ENCODE measurements at regions not wholly inside any gene's neighbourhood (a gene's known extent, or its start where the extent isn't known, plus 50 kb on each side); places are given as distances from the start of the nearest gene placed in this dataset.

DNA sequence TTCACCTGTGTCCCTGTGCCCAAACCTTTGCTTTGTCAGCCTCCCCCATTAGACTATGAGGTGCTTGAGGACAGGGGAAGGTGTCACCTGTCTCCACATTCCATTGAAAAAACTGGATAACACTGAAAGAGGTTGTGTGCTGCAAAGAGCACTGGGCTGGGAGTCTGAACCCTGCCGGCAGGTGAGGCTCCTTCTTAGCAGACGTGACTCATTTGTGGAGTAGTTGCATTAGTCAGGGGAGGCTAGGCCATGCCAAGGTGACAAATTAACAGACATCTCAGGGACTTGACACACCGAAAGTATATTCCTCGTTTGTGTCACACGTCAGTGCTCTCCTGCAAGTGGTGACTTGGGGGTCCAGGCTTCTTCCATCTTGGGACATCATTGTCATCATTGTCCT, 95.9 kb upstream of the STX18 start:
- no peak for DNase-seq (ENCODE audit: low read depth)

DNA sequence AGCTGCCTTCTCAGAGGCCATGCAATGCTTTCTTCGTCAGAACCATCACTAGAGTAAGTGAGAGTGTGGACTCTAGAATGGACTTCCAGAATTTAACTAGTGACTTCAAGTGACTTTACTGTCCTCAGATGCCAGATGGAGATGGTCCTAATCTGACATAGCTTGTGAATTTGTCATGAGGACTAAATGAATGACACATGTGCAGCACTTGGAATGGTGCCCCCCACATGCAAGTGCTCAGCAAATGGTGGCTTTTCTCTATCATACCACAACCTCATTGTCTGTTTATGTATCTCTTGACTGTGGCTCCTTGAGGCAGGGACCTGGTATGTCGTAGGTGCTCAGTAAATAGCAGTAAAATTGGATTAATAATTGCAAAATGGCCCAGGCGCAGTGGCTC, 91.6 kb upstream of the STX18 start:
- no peak for DNase-seq (ENCODE audit: low read depth)

DNA sequence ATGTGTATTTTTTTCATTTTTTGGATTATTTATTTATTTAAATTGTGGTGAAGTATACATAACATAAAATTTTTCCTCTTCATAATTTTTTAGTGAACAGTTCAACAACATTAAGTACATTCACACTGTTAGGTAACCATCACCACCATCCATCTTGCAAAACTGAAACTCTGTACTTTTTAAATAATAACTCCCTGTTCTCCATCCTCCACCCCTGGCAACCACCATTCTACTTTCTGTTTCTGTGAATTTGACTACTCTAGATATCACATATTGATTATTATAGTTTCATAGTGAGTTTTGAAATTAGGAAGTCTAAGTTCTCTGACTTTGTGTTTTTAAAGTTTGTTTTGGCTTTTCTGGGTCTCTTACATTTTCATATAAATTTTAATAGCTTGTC, 89.3 kb upstream of the STX18 start:
- no peak for DNase-seq (ENCODE audit: low read depth)

DNA sequence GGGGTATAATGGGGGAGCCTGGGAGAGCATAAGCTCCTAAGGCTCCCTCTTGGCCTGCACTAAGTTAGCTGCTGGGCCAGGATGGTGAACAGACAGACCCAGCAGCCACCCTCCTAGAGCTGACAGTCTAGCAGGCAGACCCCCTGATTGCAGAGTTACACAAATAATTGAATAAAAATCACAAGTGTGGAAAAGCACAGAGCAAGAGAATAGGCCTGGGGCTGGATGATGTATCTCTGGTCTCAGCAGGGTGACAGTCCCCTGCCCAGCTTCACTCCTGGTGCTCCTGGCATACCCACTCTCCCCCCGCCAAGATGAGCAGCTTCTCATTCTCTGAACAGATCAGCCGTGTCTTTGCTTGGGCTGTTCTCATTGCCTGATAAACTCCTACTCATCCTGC, 86.1 kb upstream of the STX18 start:
- no peak for DNase-seq (ENCODE audit: low read depth)

DNA sequence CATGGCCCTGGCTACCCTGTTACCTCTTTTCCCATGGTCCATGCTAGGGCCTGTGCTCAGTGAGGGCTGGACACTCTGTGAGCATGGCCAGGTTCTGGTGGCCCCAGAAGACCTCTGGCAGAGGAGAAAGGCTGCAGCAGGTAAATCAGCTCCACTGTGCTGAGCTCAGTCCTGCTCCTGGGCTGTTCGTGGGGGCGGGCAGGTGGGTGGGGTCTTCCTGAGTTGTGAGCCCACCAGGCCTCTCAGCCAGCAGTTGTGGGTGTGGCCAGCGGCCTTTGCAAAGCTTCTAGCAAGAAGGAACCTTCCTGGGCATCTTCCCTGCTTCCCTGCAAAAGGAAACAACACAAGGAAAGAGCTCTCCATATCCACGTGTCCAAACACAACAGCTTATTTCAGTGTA, 85.3 kb upstream of the STX18 start:
- no peak for DNase-seq (ENCODE audit: low read depth)

DNA sequence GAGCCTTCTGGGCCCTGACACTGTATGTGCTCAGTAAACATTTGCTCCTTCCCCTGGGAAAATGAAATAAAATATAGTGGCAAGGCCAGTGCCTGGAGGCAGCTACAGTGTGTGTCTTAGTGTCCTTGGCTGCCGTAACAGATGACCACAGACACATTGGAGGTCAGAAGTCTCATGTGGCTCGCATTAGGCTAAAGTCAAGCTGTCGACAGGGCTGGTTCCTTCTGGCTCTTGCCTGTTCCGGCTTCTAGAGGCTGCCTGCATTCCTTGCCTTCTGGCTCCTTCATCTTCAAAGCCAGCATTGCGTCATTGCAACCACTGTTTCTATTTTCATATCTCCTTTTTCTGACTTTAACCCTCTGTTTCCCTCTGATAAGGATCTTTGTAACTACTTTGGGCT, 83.6 kb upstream of the STX18 start:
- DNase-seq (ENCODE audit: low read depth) = peak; percentile 5

DNA sequence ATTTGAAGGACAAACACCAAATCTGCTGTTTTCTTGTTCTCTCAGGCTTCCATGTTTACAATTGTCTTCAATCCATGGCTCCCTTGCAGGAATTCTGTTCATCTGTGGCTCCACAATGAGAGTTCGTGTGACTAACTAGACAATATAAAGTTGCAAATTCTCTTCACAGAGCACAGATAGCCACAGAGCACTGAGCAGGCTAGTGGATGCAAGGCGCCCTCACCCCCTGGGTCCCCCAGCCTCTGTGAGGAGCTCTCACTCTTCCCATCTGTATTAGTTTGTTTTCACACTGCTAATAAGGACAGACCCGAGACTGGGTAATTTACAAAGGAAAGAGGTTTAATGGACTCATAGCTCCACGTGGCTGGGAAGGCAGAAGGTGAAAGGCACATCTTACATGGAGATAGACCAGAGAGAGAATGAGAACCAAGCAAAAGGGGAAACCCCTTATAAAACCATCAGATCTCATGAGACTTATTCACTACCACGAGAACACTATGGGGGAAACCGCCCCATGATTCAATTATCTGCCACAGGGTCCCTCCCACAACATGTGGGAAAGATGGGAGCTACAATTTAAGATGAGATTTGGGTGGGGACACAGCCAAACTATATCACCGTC, 82.5 kb upstream of the STX18 start:
- DNase-seq (ENCODE audit: low read depth) = no peak

DNA sequence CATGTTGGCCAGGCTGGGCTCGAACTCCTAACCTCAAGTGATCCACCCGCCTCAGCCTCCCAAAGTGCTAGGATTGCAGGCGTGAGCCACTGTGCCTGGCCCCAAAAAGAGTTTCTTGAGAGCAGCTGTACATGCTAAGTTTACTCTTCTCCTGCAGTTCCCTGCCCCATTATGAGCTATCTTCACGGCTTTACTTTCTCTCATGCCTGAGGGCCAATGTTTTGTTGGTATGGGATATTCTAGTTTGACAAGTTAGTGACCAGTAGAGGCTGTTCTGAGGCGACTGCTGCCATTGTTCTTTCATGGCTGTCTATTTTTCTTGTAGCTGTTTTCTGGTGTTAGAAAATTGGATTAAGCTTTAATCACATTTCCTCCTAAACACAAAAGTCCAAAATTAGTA, 78.0 kb upstream of the STX18 start:
- no peak for DNase-seq (ENCODE audit: low read depth)

DNA sequence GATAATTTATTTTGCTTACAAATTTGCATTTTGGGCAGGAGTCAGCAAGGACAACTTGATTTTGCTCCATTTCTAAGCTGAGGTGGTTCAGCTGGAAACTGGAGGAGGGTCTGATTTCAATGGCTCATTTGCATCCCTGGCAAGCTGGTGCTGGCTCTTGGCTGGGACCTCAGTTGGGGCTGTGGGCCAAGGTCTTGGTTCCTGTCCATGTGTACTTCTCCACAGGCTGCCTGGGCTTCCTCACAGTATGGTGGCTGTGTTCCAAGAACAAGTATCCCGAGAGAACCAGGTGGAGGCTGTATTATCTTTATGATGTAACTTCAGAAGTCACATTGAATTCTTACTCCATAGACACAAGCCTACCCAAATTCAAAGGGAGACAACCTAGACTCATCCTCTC, 77.0 kb upstream of the STX18 start:
- no peak for DNase-seq (ENCODE audit: low read depth)

DNA sequence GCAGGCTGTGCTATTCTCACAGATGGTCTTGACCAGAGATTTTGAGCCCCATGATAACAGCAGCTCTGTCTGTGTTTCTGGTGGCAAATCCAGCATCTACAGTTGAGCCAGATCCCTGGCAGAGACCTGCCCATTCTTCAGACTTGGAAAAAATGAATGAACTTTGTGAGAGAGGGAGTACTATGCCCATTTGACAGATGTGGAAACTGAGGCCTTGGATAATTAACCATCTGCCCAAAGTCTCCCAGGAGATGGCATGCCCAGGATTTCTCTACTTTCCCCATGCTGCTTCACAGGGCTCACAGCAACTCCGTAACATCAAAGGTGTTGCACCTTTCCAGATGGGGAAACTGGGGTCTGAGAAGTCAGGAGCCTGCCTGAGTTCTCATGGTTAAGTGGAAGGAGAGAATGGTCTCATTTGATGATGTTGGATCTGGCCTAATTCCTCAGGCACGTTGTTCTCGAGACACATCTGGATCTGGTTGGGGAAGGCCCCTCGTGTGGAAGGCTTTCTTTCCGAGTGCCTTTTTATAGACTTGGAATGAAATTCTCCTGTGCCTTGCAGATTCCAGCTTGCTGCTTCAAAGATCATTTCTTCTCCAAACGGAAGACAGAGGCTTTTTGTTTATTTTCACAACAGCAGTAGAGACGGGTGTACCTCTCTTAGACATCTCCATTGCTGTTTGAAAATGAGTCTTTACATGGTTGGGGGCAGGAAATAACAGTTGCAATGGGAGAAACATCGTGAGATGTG, 73.3 kb upstream of the STX18 start:
- DNase-seq (ENCODE audit: low read depth) = no peak

DNA sequence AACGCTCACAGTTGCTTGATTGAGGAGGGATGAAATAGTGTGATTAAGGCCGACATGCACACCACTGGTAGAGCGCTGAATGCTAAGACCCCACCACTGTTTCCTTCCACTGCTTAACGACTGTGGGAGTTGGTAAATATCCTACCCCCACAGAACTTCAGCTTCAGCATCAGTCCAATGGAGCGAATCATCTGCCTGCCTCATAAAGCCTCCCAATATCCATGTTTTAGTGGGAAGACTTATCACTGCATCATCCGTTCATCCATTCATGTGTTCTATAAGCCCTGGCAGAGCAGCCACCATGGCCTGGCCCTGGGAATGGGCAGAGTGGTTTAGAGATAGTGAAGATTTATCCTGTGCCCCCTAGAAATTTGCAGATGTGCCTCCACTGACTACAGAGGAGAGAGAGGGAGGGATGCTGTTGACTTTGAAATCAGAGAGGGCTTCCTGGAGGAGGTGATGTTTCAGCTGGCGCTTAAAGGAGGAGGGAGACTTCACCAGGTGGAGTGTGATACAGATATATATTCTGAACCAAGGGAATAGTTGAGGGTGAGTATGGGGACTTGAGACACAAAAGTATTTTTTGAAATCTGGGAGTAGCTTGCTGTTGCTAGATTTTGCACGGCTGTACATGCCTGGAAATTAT, 71.9 kb upstream of the STX18 start:
- DNase-seq (ENCODE audit: low read depth) = no peak

DNA sequence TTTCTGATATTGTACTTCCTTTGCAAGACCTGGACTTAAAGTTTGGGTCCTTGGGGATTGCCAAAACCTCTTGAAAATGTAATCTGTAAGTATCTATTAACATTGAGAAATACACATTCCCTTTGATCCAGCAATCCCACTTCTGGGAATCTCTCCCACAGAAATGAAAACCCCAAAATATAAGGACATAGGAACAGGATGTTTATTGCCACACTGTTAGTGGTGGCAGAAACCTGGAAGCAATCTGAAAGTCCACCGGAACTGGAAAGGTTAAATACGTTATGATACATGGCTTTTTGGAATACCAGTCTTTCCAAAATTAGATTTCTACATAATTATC, 71.2 kb upstream of the STX18 start:
- DNase-seq (ENCODE audit: low read depth) = no peak

DNA sequence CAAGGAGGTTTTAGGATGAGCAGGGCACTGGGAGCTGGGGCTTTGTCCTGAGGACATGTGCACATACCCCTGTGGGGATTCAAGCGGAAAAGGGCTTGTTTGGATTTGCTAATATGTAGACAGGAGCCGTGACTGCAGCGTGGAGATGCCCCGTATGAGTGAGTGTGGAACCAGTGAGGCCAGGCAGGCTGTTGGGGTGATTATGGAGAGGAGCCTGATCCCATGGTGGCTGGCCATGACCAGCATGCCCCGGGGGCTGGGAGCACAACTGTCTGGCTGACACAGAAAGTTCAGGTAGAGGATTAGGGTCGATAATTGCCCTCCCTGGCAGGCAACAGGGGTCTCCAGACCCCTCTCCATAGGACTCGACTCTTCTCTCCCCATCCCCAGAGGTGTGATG, 68.8 kb upstream of the STX18 start:
- no peak for DNase-seq (ENCODE audit: low read depth)

DNA sequence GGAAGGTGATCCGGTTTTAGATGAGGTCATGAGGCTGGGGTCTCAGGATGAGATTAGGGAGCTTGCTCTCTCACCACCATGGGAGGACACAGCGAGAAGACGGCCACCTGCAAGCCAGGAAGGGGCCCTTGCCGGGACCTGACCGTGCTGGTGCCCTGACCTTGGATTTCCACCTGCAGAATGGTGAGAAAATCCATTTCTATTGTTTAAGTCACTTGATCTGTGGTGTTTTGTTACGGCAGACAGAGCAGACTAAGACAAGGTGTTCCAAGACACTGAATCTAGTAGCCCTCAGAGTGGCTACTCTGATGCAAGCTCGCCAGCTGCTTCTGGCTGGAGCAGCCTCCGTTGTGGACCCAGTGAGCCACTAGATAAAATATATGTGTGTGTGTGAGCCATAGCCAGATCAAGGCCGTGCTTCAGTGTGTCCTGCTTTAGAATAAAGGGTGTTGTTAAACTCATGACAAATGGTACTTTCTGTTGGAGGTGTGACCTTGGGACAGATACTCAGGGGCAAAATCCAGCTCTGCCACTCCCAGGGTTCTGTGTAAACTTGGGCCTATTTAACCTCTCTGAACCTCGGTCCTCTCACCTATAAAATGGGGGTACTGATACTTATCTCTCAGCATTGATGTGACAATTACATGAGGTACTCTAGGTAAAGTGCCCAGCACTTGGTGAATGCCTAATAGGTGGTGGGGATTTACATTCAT, 67.9 kb upstream of the STX18 start:
- DNase-seq (ENCODE audit: low read depth) = no peak

DNA sequence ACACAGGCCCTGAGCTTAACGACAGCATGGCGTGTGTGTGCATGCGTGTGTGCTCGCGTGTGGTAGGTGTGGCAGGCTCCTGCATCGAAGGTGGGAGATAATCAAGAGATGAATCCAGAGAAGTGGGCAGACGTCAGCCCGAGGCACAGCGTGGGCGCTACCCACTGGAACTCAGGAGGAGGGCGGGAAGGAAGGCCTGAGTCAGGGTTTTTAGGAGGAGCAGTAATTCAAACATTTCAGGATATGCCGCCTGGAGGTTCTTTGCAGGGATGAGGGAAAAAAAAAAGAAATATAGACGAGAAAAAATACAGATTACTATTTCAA, 66.3 kb upstream of the STX18 start:
- DNase-seq (ENCODE audit: low read depth) = no peak

DNA sequence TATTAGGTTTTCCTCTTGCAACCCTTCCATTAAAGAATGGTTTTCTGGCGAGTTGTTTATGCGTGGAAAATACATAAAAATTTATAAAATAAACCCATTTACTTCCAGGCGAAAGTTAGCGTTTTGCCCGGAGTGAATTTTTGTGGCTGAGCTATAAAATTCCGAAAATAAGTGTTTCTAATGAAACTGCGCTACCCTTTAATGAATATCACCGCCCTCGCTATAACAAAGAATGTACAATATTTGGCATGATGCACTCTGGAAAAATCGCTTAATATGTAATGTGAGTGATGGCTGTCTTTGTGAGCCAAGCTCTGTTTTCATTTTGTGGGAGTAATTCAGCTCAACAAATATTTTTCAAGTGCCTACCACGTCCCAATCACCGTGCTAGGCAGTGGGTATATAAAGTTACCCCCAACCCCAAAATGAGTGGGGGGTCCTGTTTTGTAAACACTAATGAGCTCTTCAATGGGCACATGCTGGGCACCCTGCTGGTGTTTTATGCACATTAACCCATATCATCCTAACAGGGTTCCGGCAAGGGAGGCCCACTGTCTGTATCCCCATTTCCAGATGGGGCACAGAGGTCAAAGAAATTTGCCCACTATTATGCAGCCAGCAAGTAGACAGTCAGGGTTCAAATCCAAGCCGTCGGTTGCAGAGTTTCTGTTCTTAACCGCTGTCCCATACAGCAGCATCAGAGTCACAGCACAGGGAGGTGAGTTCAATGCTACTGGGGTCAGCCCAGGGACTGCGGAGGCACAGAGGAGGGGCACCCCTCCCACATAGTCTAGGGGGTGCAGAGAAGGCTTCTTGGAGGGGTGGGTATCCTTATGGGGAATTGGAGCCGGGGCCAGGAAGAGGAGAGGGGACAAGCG, 65.7 kb upstream of the STX18 start:
- DNase-seq (ENCODE audit: low read depth) = no peak

DNA sequence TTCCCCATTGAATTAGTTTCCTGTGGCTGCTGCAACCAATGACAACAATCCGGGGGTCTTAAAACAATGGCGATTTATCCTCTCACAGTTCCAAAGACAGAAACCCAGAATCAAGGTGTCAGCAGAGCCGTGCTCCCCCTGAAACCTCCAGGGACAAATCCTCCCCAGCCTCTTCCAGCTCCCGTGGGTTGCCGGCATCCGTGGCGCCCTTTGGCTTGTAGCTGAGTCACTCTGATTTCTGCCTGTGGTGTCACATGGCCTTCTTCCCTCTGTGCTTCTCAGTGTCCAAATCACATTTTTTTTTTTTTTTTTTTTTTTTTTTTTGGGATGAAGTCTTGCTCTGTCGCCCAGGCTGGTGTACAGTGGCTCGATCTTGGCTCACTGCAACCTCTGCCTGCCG, 64.5 kb upstream of the STX18 start:
- DNase-seq (ENCODE audit: low read depth) = peak; percentile 24

DNA sequence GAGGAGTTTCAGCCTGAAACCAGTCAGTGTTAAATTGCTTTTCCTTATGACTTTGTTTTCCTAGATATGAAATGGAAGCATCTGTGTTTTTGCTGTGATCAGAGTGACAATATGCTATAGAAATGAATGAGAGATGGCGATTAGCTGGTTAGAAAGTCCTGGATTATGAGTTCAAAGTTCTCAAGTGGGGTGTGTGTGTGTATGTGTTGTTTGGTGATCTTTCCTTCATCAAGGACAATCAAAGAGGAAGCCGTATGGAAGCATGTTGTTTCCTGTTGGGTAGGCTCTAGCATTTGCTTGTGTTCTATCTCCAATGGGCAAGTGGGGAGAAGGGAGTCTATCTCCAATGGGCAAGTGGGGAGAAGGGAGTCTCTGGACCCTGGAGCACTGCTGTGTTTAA, 64.0 kb upstream of the STX18 start:
- no peak for DNase-seq (ENCODE audit: low read depth)

DNA sequence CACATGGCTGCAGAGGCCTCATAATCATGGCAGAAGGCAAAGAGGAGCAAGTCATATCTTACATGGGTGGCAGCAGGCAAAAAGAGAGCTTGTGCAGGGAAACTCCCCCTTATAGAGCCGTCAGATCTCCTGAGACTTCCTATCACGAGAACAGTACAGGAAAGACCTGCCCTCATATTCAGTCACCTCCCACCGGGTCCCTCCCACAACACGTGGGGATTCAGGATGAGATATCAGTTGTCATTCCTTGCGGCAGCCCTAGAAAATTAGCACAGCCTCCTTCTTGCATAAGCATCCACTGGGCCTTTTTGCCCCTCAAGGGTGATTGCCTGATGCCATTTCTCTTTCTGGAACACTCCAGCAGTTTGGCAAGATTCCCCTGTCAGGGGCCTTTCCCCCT, 61.7 kb upstream of the STX18 start:
- DNase-seq (ENCODE audit: low read depth) = no peak

DNA sequence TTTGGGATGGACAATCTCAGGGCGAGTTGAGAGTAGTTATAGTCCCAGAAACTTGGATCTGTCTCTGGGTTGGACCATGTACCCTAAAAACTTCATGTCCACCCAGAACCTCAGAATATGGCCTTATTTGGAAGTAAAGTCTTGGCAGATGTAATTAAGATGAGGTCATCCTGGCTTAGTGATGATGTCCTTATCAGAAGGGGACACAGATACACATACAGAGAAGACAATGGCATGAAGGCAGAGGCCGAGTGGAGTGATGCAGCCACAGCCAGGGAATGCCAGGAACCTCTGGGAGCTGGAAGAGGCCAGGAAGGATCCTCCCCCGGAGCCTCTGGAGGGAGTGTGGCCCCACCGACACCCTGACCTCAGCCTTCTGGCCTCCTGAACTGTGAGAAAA, 61.2 kb upstream of the STX18 start:
- DNase-seq (ENCODE audit: low read depth) = no peak

DNA sequence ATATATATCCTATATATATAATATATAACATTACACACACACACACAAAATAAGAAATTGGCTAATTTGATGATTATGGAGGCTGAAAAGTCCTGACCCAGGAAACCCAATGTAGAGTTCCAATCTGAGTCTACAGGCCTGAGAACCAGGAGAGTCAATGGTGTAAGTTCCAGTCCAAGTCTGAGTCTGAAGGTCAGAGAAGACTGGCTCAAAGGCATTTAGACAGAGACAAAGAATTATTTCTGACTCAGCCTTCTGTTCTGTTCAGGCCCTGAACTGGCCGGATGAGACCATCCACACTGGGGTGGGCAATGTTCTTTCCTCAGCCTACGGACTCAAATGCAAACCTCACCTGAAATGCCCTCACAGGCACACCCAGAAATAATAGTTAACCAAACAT, 60.6 kb upstream of the STX18 start:
- DNase-seq (ENCODE audit: low read depth) = no peak

DNA sequence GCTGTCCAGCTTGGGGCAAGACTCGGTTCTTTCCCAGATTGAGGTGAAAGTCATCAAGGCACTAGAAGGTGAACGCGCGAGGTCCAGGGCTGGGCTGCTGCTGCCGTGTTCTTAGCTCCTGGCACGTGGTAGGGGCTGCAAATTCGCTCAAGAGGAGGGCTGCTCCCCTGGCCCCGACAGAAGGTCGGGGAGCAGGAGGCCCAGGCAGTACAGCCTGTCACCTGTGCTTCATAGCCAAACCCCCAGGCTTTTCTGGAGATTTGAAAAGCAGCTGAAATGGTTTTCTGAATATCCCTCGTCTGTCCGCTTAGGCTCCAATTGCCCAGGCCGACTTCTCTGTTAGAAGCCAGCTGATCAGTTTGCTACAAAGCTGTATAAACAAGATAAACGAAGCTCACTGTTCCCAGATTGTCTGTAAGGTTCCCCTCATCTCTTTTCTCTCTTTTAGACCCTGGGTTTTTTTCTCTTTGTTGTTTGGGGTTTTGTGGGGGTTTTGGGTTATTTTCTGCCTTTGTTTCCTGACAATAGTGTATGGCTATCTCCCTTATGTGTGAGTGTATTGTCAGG, 60.0 kb upstream of the STX18 start:
- no peak for DNase-seq (ENCODE audit: low read depth)
